NCI-H82 treated with DMSO at 0.1 percent for 48 hours (cell line): ENCODE measurements at regions not wholly inside any gene's neighbourhood (a gene's known extent, or its start where the extent isn't known, plus 50 kb on each side); places are given as distances from the start of the nearest gene placed in this dataset.

ENCODE experiments used
- DNase-seq: peaks from one replicate; lab custom pipeline; 2025; ENCODE audit not compliant: unreplicated experiment; lab: John Stamatoyannopoulos, UW

DNA sequence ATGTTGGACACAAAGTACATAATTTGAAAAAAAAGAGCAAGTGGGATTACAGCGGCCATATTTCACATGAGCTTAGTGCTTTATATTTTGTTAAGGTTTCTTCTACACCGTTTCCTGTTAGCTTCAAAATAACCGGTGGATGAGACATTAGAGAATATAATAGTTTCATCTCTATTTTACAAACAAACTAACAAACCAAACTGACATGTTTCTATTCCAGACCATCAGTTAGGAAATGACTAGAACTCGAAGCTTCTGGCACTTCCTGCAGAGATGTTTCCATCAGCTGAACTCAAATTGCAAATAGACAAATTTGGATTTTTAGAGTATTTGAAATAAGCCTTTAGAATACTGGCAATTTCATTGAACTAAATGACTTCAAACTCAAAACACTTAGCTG lies 86.5 kb downstream of the MTRR start:
- no peak for DNase-seq

DNA sequence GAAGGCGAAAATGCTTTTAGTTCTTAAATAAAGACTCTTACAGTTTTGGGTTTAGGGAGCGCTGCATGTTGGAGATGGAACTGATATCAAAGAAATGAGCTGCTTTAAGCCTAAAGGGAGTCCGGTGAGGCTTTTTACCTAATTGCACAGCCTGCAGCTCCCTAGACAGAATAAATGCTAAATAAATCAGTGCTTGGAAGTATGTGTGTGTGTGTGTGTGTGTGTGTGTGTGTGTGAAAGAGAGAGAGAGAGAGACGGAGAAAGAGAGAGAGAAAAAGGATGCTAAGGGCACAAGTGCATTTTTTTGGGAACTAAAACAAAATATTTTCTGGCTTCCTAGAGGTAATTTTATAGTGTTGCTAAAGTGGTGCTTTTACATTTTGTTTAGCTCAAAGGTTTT lies 88.4 kb downstream of the MTRR start:
- DNase-seq: no peak

DNA sequence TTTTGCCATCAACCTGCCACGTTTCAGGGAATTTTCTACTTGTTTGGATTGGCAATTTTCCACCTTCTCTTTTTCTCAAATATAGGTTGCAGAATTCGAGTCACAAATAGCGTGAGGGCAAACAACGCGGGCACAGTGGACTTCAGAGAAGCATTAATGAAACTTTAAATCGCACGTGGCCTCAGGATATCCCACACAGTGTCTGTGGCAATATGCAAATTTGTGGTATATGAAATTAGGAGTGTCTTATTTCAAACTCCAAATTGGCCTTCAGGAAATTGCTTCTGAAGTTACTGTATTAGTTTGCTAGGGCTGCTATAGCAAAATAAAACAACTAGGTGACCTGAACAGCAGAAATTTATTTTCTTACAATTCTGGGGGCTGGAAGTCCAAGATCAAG lies 91.2 kb downstream of the MTRR start:
- DNase-seq: no peak

DNA sequence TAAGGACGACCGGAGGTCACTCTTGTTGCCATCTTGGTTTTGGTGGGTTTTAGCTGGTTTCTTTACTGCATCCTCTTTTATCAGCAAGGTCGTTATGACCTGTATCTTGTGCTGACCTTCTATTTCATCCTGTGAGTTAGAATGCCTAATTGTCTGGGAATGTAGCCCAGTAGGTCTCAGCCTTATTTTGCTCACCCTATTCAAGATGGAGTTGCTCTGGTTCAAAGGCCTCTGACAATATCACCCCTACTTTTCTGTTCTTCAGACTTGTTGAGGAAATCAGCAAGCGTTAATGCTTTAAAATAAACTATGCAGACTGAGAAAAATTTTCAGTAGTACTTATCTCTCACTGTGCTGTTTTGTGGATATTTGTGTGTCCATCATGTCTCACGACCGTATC lies 92.6 kb downstream of the MTRR start:
- no peak for DNase-seq

DNA sequence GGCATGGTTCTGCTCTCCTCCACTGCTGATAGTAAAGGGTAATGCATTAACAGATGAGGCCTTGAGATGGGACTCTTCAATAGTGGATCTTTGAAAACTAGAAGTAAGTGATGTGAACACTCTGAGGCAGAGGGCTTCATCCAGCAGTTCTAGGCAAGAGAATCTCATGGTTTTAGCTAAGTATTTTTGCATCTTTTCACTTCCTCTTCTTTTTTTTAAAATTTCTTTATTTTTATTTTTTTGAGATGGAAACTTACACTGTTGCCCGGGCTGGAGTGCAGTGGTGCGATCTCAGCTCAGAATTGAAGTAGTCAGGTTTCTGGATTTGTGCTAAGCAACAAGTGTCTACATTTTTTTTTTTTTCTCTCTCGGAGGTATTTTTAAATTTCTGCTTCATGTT lies 101.9 kb downstream of the MTRR start:
- no peak for DNase-seq

DNA sequence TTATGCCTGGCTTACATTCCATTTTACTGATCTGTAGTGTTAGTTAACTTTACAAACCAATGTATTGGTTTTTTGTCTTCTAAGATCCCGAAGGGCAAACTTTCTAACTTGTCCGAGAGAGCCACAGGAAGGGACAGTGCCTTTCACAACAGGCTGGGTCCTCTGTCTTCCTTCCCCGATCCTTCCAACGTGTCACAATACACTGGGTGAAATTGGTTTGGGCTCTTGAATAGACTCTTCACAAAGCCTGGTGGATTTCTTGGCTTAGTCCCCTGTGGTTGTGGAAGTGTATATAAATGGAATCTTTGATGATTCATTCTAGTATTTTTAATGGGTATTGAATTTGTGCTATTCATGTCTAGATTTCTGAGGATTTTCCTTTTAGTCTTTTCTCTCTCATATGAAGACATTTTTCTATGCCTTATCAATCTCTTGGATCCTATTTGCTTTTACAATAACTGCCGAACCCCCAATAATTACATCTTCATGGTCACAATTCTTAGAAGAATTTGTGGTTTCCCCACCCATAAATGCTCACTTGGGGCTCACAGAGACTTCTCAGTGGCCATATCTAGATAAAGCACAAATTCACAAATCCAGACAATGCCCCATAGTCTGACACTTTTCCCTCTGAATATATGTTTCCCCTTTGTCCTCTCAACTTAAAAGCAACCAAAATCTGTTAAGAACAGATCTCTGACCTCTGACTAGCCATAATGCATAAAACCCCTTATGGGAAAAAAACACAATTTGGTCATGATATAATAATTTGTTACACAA lies 107.7 kb downstream of the MTRR start:
- no peak for DNase-seq

DNA sequence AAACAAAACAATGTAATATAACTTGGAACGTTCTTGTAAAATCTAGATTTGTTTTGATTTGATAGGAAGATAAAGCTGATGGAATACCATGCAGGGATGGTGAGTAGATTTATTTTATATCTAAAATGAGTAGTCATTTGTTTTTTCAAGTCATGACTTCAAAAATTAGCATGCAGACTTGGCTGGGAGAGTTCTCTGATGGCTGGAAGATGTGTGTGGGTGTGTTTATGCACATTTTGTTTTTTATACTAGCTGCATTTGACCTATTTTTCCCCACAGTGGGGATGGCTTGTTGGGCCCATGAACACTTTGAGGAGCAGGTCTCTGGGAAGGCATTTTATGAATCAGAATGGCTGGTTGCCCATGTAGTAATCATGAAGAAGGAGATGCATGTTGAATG lies 109.2 kb downstream of the MTRR start:
- DNase-seq: no peak

DNA sequence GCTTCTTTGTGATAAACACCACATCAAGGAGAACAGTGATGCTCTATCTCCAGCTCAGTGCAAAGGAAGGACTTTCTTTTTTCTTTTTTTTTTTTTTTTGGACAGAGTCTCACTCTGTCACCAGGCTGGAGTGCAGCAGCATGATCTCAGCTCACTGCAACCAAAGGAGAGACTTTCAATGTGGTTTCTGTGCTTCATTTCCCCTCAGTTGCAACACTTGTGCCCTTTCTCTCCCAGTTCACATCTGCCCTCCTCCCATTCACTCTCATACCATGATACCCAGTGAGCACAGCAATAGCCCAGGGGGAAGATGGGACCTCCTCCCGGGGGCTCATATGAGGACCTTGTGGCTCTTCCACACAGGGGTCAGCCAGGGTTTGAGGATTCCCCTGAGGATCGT lies 110.0 kb downstream of the MTRR start:
- no peak for DNase-seq

DNA sequence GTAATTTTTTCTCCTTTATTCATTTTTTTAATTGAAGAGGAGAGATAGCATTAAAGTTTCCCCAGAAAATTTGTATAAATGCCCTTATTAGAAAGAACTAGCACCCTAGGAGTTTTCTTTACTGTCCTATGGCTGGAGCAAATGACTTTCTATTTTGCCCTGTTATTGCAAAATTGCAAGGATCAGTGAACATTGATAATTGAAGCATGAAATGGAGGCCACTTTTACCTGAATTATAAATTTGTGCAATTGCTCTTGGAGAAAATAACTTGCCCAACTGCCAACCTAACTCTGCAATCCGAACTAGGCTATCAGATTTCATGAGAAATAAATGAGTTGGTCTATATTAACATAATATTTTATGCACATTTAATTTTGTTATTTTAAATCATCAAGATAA lies 111.9 kb downstream of the MTRR start:
- no peak for DNase-seq

DNA sequence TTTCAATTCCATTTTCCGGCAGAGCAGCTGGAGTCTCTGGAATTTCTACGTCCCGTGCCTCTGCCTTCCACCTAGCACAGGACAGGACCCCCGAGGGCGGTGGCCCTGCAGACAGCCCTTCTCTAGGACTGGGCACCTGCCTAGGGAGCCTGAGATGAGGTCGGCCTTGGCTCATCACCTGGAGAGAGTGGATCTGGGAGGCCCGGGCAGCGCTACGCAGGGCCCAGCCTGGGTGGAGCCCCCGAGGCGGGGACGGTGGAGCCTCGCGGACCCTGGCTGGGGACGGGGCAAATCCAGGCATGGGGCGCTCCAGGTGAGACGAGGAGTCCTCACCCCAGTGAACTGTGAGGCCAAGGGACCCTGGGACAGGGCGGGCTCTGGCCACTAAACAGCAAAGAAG lies 114.5 kb downstream of the MTRR start:
- no peak for DNase-seq

DNA sequence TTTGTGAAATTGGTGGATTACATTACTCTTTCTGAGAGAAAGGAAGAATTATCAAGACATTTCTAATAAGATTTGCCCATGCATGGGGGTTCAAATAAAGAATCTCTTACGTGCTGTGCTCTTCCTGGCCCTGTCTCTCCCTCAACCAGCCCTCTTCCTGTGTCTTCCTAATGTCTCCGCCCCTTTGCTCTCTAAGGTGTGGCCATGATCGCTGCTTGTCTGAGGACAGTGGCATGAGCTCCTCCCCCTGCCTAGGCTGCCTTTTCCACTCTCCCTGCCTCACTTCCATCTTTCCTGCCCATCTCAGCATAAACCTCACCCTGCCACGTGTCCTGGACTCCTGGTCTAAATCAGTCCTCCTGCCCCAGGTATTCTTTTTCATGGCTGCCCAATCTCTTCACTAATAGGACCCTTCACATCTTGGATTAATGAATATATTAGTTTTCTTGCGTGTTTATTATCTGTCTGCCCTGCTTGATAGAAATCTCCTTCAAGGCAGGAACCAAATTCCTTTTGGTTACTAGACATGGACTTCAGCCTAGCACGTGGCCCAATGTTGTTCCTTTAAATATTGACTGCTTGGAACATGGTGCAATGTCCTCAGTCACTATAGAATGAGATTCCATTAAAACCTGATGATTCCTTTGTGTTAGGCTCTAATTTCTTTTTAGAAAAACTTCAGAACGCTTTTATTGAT lies 122.3 kb downstream of the MTRR start:
- DNase-seq: no peak

DNA sequence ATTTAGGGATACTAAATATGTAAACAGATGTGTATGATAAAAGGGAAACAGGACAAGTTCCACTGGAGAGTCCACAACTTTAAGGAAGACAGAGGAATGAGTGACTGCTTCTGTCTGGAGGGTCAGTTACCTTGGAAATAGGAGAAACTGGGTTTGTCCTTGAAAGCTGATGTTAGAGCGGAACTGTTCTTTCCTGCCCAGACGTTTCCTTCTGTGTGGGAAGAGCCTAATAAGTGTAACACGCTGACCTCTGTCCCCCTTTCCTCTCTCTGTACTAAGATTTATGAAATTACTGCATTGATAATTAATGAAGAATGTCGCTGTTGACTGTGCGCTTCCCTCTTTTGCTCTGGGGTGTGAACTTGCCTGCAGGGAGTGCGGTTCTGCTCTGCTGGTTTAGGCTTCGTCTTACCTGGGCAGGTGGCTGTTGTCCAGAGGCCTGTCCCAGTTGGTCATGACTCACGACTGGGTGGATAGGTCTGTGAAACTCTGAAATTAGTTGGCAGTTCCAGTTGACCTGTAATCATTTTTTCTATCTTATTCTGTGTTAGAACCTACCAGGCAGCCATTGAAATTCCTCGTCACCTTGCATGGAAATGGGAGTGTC lies 126.8 kb downstream of the MTRR start:
- no peak for DNase-seq

DNA sequence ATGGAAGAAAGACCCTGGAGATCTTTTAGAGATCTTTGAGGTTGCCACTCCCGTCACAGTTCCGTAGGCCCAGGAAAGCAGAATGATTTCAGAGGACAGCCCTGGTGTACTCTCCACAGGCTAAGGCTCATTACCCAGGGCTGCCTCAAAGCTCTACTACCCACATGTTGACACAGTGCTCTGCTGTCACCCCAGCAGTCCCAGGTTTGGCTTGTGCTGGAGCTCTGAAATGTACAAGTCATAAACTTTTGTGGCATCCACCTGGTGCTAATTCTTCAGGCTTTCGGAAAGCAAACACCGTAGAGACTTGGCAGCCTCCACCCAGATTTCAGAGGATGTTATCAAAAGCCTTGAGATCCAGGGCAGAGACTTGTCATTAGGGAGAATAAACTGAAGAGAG lies 136.5 kb downstream of the MTRR start:
- DNase-seq: no peak

DNA sequence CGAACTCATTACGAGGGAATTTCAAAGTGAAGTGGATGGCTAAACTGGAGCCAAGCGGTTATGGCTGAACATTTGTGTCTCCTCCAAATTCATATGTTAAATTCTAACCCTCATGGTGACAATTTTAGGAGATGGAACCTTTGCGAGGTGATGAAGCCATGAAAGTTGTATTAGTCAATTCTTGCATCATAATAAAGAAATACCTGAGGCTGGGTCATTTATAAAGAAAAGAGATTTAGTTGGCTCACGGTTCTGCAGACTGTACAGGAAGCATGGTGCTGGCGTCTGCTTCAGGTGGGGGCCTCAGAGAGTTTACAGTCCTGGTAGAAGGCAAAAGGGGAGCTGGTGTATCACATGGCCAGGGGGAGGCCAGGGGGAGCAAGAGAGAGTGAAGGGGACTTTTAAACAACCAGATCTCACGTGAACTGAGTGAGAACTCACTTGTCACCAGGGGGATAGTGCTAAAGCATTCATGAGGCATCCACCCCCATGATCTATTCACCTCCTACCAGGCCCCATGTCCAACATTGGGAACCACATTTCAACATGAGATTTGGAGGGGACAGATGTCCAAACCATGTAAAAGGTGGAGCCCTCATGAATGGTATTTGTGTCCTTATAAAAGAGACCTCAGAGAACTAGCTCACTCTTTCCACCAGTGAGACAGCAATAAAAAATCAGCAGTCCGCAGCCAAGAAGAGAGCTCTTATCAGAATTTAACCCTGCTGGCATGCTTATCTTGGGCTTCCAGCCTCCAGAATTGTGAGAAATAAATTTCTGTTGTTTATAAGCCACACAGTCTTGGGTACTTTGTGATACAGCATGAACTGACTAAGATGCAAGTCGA lies 143.4 kb downstream of the MTRR start:
- no peak for DNase-seq

DNA sequence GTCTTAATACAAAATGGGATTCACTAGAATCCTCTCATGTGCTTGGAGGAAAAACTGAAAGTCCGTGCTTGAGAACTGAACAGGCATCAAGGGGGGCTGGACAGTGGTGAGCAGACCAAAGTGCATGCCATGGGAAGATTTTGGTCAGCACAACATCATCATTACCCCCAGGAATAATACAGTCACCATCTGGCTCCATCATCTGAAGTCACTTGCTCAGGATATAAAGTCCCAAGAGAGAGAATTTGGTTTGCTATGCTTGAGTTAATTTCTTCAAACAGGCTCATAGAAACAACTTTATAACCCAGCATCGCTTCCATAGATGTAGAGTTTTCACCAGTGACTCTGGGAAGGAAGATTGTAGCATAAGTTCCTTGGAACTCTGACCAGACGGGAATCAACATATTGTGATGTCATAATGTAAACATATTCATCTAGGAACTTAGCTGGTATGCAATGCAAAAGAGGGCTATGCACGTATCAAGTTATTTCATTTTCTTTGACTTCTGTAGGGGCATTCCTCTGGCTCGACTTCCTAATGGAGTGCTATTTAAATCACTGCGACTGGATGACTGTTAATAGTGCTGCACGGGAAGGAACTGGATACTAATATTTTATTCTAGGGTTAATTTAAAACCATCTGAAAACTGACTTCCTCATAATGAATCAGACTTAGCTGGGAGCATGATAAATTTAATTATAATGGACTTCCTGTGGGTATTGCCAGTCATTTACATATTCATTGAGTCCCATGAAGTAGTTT lies 145.2 kb downstream of the MTRR start:
- no peak for DNase-seq

DNA sequence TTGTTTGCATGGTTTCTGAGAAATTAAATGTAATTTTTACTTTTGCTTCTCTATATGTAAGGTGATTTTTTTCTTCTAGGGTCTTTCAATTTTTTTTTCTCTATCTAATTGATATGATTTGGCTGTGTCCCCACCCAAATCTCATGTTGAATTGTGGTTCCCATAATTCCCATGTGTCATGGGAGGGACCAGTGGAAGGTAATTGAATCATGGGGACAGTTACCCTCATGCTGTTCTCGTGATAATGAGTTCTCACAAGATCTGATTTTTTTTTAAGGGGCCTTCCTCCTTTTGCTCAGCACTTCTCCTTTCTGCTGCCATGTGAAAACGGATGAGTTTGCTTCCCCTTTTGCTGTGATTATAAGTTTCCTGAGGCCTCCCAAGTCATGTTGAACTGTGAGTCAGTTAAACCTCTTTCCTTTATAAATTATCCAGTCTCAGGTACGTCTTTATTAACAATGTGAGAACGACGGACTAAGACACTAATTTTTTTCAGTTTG lies 150.8 kb downstream of the MTRR start:
- DNase-seq: no peak

DNA sequence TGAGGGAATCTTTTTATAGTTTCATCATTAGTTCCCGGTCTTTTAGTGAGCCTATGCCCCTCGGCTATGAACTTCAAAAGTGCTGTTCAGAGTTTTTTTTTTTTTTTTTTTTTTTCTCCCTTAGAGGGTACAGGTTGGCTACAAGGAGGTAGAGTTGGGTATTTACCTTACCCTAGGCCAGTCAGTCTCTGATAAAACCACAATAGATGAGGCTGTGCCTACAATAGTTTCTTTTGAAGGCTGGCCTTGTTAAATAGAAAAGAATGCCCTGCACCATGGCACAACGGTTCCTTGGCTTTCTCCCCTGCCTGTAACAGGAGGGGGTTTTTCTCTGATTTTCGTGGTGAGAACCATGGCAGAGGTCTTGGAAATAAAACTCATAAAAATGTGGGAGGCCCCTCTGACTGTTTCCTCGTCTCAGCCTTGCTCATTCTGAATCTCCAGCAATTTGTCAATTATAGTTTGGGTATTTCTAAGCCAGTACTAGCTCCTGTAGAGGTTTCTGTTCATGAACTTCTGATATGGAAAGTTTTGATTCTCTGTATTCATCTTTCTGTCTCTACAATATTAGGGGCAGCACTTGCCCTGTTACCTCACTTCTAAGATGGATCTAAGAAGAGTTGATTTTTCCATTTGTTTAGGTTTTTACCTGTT lies 152.0 kb downstream of the MTRR start:
- DNase-seq: no peak

DNA sequence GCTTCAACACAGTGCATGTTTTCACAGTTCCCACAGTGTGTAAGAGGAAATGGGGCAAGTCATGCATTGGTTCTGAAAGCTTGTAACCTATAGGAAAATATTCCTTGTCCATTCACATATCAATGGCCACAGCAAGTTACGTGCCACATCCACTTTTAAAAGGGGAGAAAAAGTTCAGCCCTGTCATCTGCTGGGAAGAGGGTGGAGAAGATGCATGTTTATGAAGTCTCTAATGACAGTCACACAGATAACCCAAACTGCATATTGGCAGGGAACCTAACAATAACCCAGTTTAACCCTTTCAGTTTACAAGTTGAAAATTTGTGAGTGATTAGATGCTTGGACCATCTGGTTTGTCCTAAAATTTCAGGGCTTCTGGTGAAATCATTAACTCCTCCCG lies 159.3 kb downstream of the MTRR start:
- no peak for DNase-seq

DNA sequence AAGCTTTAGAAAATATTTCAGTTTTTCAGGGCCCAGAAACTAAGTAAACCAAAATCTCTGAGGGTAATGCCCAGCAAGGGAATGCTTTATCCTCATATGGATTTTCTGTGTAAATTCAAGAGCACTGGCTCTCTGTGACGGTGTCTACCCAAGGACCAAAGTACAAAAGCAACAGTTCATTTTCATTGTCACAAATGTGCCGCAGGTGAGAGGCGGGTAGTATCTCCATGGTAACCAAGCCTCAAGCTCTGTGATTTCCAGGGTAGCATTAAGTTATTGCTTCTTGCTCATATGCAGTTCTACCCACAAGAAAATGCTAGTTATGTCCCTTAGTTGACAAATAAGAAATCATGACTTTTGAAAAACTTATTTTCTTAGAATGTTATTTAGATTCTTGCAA lies 164.3 kb downstream of the MTRR start:
- no peak for DNase-seq

DNA sequence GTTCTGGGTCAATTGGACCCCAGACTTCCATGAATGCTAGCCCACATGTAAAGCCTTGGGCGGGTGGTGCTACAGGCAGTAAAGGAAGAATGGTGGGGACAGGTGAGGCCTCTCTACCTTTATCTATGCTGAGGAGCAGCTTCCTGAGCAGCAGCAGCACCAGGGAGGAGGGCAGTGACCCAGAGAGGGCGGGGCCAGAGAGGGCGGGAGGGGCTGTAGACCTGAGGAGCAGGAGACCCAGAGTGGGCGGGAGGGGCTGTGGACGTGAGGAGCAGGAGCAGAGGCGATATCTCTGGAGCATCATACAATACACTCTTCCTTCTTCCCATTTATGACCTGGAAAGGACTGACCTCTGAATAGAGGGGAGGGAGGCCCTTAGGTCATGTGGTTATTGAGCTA lies 165.9 kb downstream of the MTRR start:
- no peak for DNase-seq
